A673 (cell line): ENCODE measurements at regions not wholly inside any gene's neighbourhood (a gene's known extent, or its start where the extent isn't known, plus 50 kb on each side); places are given as distances from the start of the nearest gene placed in this dataset.

ENCODE experiments used
- BruUV-seq: library from RNA; stranded (reverse); fragments of 400-500 nt; replicated peaks from 2 replicates; lab custom pipeline; 2021; lab: Mats Ljungman, UMichigan
- CTCF ChIA-PET: fragments of 300-600 bp; sonication (Branson Sonifier 250); formaldehyde crosslinking; loops from one replicate; lab custom pipeline; 2022; ENCODE audit warnings: antibody characterized with exemption; lab: Charles Lee
- POLR2A ChIA-PET: fragments of 300-600 bp; sonication (Branson Sonifier 250); formaldehyde crosslinking; loops from one replicate; lab custom pipeline; 2022; ENCODE audit warnings: antibody characterized with exemption; ENCODE audit not compliant: low non-redundant PET; lab: Charles Lee
- DNase-seq: peaks from one replicate; pipeline ENCODE4 v3.0.0-alpha.2; 2015; ENCODE audit warnings: low spot score
- H3K27ac ChIP-seq: fragments of 200-600 bp; sonication (generic); 2 replicates; pipeline ENCODE4 v1.5.1; 2016; ENCODE audit warnings: mixed run types, low read depth, mild to moderate bottlenecking, mixed read lengths, antibody characterized with exemption, low read length; ENCODE audit not compliant: poor library complexity, severe bottlenecking
- H3K27me3 ChIP-seq: fragments of 200-600 bp; sonication (generic); replicated peaks from 2 replicates; pipeline ENCODE4 v1.6.1; 2017; ENCODE audit warnings: mixed run types, low read depth, mild to moderate bottlenecking, mixed read lengths, antibody characterized with exemption, low read length; ENCODE audit not compliant: insufficient read depth, poor library complexity
- H3K36me3 ChIP-seq: fragments of 200-600 bp; sonication (generic); 2 replicates; pipeline ENCODE4 v1.6.1; 2016; ENCODE audit warnings: mixed run types, mild to moderate bottlenecking, mixed read lengths, antibody characterized with exemption, low read length; ENCODE audit not compliant: insufficient read depth, poor library complexity, severe bottlenecking
- H3K4me1 ChIP-seq: fragments of 200-600 bp; sonication (generic); 2 replicates; pipeline ENCODE4 v1.6.1; 2017; ENCODE audit warnings: mixed run types, mild to moderate bottlenecking, mixed read lengths, antibody characterized with exemption, low read length; ENCODE audit not compliant: insufficient read depth, poor library complexity, severe bottlenecking
- H3K4me3 ChIP-seq: fragments of 200-600 bp; sonication (generic); 2 replicates; pipeline ENCODE4 v1.5.1; 2016; ENCODE audit warnings: low read depth, mixed run types, mild to moderate bottlenecking, mixed read lengths, low read length; ENCODE audit not compliant: poor library complexity, severe bottlenecking
- H3K9me3 ChIP-seq: fragments of 200-600 bp; sonication (generic); 2 replicates; pipeline ENCODE4 v1.6.1; 2016; ENCODE audit warnings: mixed run types, low read depth, mild to moderate bottlenecking, mixed read lengths, antibody characterized with exemption, low read length; ENCODE audit not compliant: poor library complexity, severe bottlenecking
- CTCF ChIP-seq: fragments of 300-800, 200-600 bp; sonication (generic); conservative IDR thresholded peaks from 2 replicates; pipeline ENCODE4 v1.5.1; 2017; ENCODE audit warnings: low read depth, mild to moderate bottlenecking, antibody characterized with exemption, low read length, moderate library complexity, mixed read lengths
- EZH2 ChIP-seq: fragments of 200-600 bp; sonication (generic); IDR thresholded peaks from 2 replicates; pipeline ENCODE4 v1.6.1; 2017; ENCODE audit warnings: borderline replicate concordance, low read depth, mild to moderate bottlenecking, mixed read lengths, antibody characterized with exemption, low read length; ENCODE audit not compliant: poor library complexity, severe bottlenecking
- intact Hi-C: fragments of 100-400 bp; cut with micrococcal nuclease; formaldehyde crosslinking; loops from one replicate; pipeline ENCODE4 v1.10.0; 2022; ENCODE audit not compliant: unreplicated experiment

GRCh38 chr16:72502594-72503005 is 330.6 kb upstream of the PMFBP1 start:
- no peak for DNase-seq
- Histone ChIP-seq H3K36me3 (no peaks in the 10 kb centered on the region), H3K27me3 (no peaks in the 10 kb centered on the region), H3K9me3 (no peaks in the 10 kb centered on the region), H3K4me1 (no peaks in the 10 kb centered on the region), H3K4me3 (no peak overlapping the region), H3K27ac (no peak overlapping the region)
- no TSS peak for BruUV-seq
- TF ChIP-seq CTCF = no peak
- no peak for TF ChIP-seq EZH2
- intact Hi-C loops = loop anchor here (2.0 to 10.0 kb wide), 4 partner anchors 552 to 1452 kb away; no protein-coding TSS in a partner anchor
- ChIA-PET POLR2A (no interaction called here), CTCF (interaction anchor here (0.5 to 1.1 kb wide), 3 partner anchors 109 to 694 kb away, joined by 3 to 8 read pairs (median 3); no protein-coding TSS in a partner anchor)

GRCh38 chr16:72501739-72502593 is 330.0 kb upstream of the PMFBP1 start:
- TF ChIP-seq CTCF = peak; percentile 89
- TF ChIP-seq EZH2 = no peak
- Histone ChIP-seq H3K4me3 (no peak overlapping the region), H3K27me3 (no peaks in the 10 kb centered on the region), H3K36me3 (no peaks in the 10 kb centered on the region), H3K4me1 (no peaks in the 10 kb centered on the region), H3K27ac (no peak overlapping the region), H3K9me3 (no peaks in the 10 kb centered on the region)
- ChIA-PET POLR2A (no interaction called here), CTCF (interaction anchor here (0.7 kb wide), 1 partner anchor 330 kb away, joined by 3 read pairs; no protein-coding TSS in a partner anchor)
- DNase-seq = peak; percentile 79
- BruUV-seq = no TSS peak
- intact Hi-C loops = loop anchor here (2.0 to 10.0 kb wide), 4 partner anchors 553 to 1453 kb away; no protein-coding TSS in a partner anchor

- H3K27ac ChIP-seq = no peak overlapping the region
- H3K4me1 ChIP-seq = no peaks in the 10 kb centered on the region
- TF ChIP-seq CTCF (no peak), EZH2 (no peak)
- intact Hi-C loops = loop anchor here (10.0 kb wide), 3 partner anchors 554 to 1454 kb away; no protein-coding TSS in a partner anchor
- no peaks in the 10 kb centered on the region for H3K27me3 ChIP-seq
- ChIA-PET POLR2A (no interaction called here), CTCF (no interaction called here)
- no TSS peak for BruUV-seq
- H3K9me3 ChIP-seq = no peaks in the 10 kb centered on the region
- no peak overlapping the region for H3K4me3 ChIP-seq
- no peak for DNase-seq
- H3K36me3 ChIP-seq = no peaks in the 10 kb centered on the region
Observed at GRCh38 chr16:72500545-72500944, 328.6 kb upstream of the PMFBP1 start.
